GM12878 (cell line): ENCODE measurements at regions not wholly inside any gene's neighbourhood (a gene's known extent, or its start where the extent isn't known, plus 50 kb on each side); places are given as distances from the start of the nearest gene placed in this dataset.
"Not testable (repeated sequence)": the region's sequence is repeated elsewhere in the genome, so short reads cannot be mapped to it uniquely, and the experiment has no call there.

Experiments
- ATAC-seq: fragments of 200-7000 bp; cut with Tn5 transposase; 3 replicates; pipeline ENCODE4 v1.9.1; 2020; ENCODE audit warnings: mild to moderate bottlenecking, moderate library complexity
- BruUV-seq: library from RNA; stranded (reverse); fragments of 400-500 nt; replicated peaks from 2 replicates; lab custom pipeline; 2021; lab: Mats Ljungman, UMichigan
- CTCF ChIA-PET: fragments of 300-600 bp; sonication (Branson Sonifier 250); formaldehyde crosslinking; extraction: SDS; loops from one replicate; lab custom pipeline; 2021; ENCODE audit warnings: inconsistent platforms; lab: Yijun Ruan, JAX
- POLR2A ChIA-PET: fragments of 350-600 bp; formaldehyde crosslinking; extraction: SDS; loops from one replicate; lab custom pipeline; 2021; ENCODE audit warnings: inconsistent platforms; lab: Charles Lee
- RAD21 ChIA-PET: fragments of 300-600 bp; sonication (Branson Sonifier 250); formaldehyde crosslinking; loops from one replicate; lab custom pipeline; 2023; ENCODE audit warnings: antibody characterized with exemption; ENCODE audit not compliant: unreplicated experiment; lab: Charles Lee
- SMC1A ChIA-PET: fragments of 300-600 bp; sonication (Branson Sonifier 250); formaldehyde crosslinking; loops from one replicate; lab custom pipeline; 2023; ENCODE audit not compliant: unreplicated experiment, uncharacterized antibody; lab: Charles Lee
- DNase-seq: peaks from one replicate; pipeline ENCODE4 v3.0.0-alpha.2; 2011; ENCODE audit warnings: low read depth, low spot score
- FAIRE-seq: peaks from 3 replicates; lab custom pipeline; 2011; peaks lifted over from hg19 to GRCh38; lab: Jason Lieb, UNC
- H2AFZ ChIP-seq: 2 replicates; pipeline ENCODE4 v1.6.0; 2011; ENCODE audit warnings: low read depth, low read length, control low read depth; ENCODE audit not compliant: control insufficient read depth
- H3K27ac ChIP-seq: 2 replicates; pipeline ENCODE4 v1.5.1; 2011; ENCODE audit warnings: control low read depth; ENCODE audit not compliant: control insufficient read depth, insufficient read depth
- H3K27me3 ChIP-seq, 2 experiments: replicated peaks in 1 of 2; 2 replicates each; pipeline versions ENCODE4 v1.6.0 to v1.6.1; 2011; ENCODE audit warnings: low read length in 1 of 2; ENCODE audit not compliant: control insufficient read depth in 2 of 2, insufficient read depth in 2 of 2
- H3K36me3 ChIP-seq, 2 experiments: 2 replicates each; pipeline ENCODE4 v1.5.1; 2011; ENCODE audit warnings: low read length in 1 of 2; ENCODE audit not compliant: control insufficient read depth in 2 of 2, insufficient read depth in 2 of 2
- H3K4me1 ChIP-seq: 2 replicates; pipeline ENCODE4 v1.6.1; 2011; ENCODE audit warnings: mild to moderate bottlenecking, low read length, moderate library complexity, mixed read lengths; ENCODE audit not compliant: control insufficient read depth, insufficient read depth
- H3K4me2 ChIP-seq: 2 replicates; pipeline ENCODE4 v1.6.0; 2011; ENCODE audit warnings: control low read depth; ENCODE audit not compliant: control insufficient read depth, insufficient read depth
- H3K4me3 ChIP-seq: fragments of 200-600 bp; sonication (generic); 2 replicates; pipeline ENCODE4 v1.5.1; 2016
- H3K79me2 ChIP-seq: 2 replicates; pipeline ENCODE4 v1.6.0; 2011; ENCODE audit warnings: low read length; ENCODE audit not compliant: control insufficient read depth, insufficient read depth
- H3K9ac ChIP-seq: 2 replicates; pipeline ENCODE4 v1.8.0; 2011; ENCODE audit warnings: low read length, control low read depth, mixed read lengths; ENCODE audit not compliant: control insufficient read depth, insufficient read depth
- H3K9me3 ChIP-seq: replicated peaks from 3 replicates; pipeline ENCODE4 v1.5.1; 2011; ENCODE audit warnings: mild to moderate bottlenecking, low read length; ENCODE audit not compliant: control insufficient read depth, insufficient read depth
- H4K20me1 ChIP-seq: 2 replicates; pipeline ENCODE4 v1.6.0; 2011; ENCODE audit not compliant: control insufficient read depth, insufficient read depth
- NFIC ChIP-seq: IDR thresholded peaks from 2 replicates; pipeline ENCODE4 v1.6.1; 2012; ENCODE audit warnings: low read depth, mild to moderate bottlenecking, inconsistent platforms, low read length, moderate library complexity
- RUNX3 ChIP-seq: IDR thresholded peaks from 2 replicates; pipeline ENCODE4 v1.6.1; 2012; ENCODE audit warnings: low read length, inconsistent platforms
- WGBS: methylation state at CpG from one replicate; pipeline ENCODE4 v1.1.6; 2016; ENCODE audit warnings: low lambda C conversion rate; ENCODE audit not compliant: insufficient replicate concordance, insufficient coverage; ENCODE audit errors: missing lambda C conversion rate; 5-methylcytosine and 5-hydroxymethylcytosine counted together
- in situ Hi-C: fragments of 300-500 bp; cut with MboI; formaldehyde crosslinking; loops from 9 replicates; pipeline ENCODE4 v1.14.3; 2018; ENCODE audit warnings: mixed read lengths
- intact Hi-C: fragments of 100-400 bp; cut with micrococcal nuclease; formaldehyde crosslinking; loops from one replicate; pipeline ENCODE4 v1.14.2; 2022; ENCODE audit not compliant: unreplicated experiment
- TF ChIP-seq, protein P1 (sequence below): fragments of 450-650 bp; IDR thresholded peaks from 2 replicates; pipeline ENCODE4 v1.6.1; 2017; ENCODE audit warnings: antibody characterized with exemption, mild to moderate bottlenecking, moderate library complexity
- TF ChIP-seq, protein P2 (sequence below): IDR thresholded peaks from 2 replicates; pipeline ENCODE4 v1.6.1; 2011; ENCODE audit warnings: mild to moderate bottlenecking, low read depth, low read length, moderate library complexity; ENCODE audit not compliant: insufficient replicate concordance

DNA sequence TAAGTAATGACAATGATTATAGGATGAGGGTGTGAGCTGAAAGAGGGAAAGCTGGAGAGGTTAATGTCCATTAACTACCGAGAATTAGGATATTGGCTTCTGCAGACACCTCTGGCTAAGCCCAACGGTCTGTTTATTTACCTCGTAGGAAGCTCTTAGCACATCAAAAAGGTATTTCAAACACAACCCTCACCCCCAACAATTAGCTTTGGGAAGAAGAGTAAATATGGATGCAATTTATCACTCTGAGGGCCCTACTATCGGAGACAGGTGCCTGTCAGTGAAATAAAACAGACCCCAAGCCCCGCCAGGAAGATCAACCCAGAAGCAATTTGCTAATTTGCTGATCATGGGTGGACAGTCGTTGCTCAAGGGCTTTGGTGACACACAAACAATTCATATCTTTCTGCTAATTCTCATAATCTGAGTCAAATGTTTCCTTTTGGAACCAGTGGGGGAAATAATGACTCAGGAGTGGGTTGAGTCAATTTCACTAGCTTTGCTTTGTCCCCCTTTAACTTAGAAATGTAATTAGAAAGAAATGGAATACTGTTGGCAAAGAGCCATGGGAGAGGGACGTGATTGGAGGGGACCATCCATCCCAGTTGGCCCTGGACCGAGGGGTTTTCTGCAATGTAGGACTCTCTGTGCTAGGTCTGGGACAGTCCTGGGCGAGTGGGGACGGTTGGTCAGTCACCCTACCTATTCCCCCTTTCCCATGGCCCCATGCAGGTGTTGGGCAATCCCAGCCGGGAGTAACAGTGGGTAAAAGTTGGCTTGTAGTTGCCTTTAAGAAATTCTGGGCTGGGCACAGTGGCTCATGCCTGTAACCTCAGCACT is 99.1 kb upstream of the MED13L start (continued):
- TF ChIP-seq, protein P1, sequence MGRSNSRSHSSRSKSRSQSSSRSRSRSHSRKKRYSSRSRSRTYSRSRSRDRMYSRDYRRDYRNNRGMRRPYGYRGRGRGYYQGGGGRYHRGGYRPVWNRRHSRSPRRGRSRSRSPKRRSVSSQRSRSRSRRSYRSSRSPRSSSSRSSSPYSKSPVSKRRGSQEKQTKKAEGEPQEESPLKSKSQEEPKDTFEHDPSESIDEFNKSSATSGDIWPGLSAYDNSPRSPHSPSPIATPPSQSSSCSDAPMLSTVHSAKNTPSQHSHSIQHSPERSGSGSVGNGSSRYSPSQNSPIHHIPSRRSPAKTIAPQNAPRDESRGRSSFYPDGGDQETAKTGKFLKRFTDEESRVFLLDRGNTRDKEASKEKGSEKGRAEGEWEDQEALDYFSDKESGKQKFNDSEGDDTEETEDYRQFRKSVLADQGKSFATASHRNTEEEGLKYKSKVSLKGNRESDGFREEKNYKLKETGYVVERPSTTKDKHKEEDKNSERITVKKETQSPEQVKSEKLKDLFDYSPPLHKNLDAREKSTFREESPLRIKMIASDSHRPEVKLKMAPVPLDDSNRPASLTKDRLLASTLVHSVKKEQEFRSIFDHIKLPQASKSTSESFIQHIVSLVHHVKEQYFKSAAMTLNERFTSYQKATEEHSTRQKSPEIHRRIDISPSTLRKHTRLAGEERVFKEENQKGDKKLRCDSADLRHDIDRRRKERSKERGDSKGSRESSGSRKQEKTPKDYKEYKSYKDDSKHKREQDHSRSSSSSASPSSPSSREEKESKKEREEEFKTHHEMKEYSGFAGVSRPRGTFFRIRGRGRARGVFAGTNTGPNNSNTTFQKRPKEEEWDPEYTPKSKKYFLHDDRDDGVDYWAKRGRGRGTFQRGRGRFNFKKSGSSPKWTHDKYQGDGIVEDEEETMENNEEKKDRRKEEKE = no peak
- TF ChIP-seq NFIC (peak; percentile 64; the same call in 1 of the 2 replicates), RUNX3 (peak; percentile 34; the same call in 1 of the 2 replicates)
- TF ChIP-seq, protein P2, sequence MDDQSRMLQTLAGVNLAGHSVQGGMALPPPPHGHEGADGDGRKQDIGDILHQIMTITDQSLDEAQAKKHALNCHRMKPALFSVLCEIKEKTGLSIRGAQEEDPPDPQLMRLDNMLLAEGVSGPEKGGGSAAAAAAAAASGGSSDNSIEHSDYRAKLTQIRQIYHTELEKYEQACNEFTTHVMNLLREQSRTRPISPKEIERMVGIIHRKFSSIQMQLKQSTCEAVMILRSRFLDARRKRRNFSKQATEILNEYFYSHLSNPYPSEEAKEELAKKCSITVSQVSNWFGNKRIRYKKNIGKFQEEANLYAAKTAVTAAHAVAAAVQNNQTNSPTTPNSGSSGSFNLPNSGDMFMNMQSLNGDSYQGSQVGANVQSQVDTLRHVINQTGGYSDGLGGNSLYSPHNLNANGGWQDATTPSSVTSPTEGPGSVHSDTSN = peak; percentile 6

GRCh38 chr12:116377194-116377571 is 99.7 kb upstream of the MED13L start:
- H3K4me3 ChIP-seq, H3K27me3 ChIP-seq, in situ Hi-C loops, POLR2A ChIA-PET, H3K79me2 ChIP-seq, H3K9me3 ChIP-seq, H3K27ac ChIP-seq, DNase-seq, BruUV-seq, H2AFZ ChIP-seq, H3K9ac ChIP-seq, H3K4me1 ChIP-seq, RAD21 ChIA-PET, intact Hi-C loops, FAIRE-seq, H3K4me2 ChIP-seq, ATAC-seq, H4K20me1 ChIP-seq, CTCF ChIA-PET, SMC1A ChIA-PET, H3K36me3 ChIP-seq: not testable (repeated sequence)
- 61% methylated on average over 6 of the region's 6 CpGs for WGBS
